H1 (cell line): ENCODE measurements at regions not wholly inside any gene's neighbourhood (a gene's known extent, or its start where the extent isn't known, plus 50 kb on each side); places are given as distances from the start of the nearest gene placed in this dataset.

Experiments
- CTCF ChIA-PET: fragments of 300-600 bp; sonication (Branson Sonifier 250); formaldehyde crosslinking; loops from one replicate; lab custom pipeline; 2021; ENCODE audit not compliant: partially characterized antibody; lab: Charles Lee
- POLR2A ChIA-PET: fragments of 300-600 bp; sonication (Branson Sonifier 250); formaldehyde crosslinking; loops from one replicate; lab custom pipeline; 2021; ENCODE audit warnings: inconsistent platforms; ENCODE audit not compliant: partially characterized antibody; lab: Charles Lee
- DNase-seq, 2 experiments: peaks; one replicate each; pipeline versions ENCODE4 v3.0.0 to v3.0.0-alpha.2; 2010 to 2022; ENCODE audit warnings: low spot score in 2 of 2, low read depth in 1 of 2, mixed read lengths in 1 of 2
- FAIRE-seq: peaks from 2 replicates; lab custom pipeline; 2011; peaks lifted over from hg19 to GRCh38; lab: Jason Lieb, UNC
- H2AFZ ChIP-seq: 2 replicates; pipeline ENCODE4 v1.8.1; 2012; ENCODE audit warnings: low read length, inconsistent platforms
- H2AK5ac ChIP-seq: 2 replicates; pipeline ENCODE4 v1.6.1; 2013; ENCODE audit warnings: low read depth, low read length
- H2BK120ac ChIP-seq: replicated peaks from 2 replicates; pipeline ENCODE3; 2013; ENCODE audit warnings: low read depth, low read length, inconsistent platforms
- H2BK12ac ChIP-seq: 2 replicates; pipeline ENCODE4 v1.6.1; 2013; ENCODE audit warnings: low read depth, low read length
- H2BK15ac ChIP-seq: 2 replicates; pipeline ENCODE4 v1.6.1; 2013; ENCODE audit warnings: low read length
- H2BK20ac ChIP-seq: 2 replicates; pipeline ENCODE4 v1.6.1; 2013; ENCODE audit warnings: low read length
- H2BK5ac ChIP-seq: 2 replicates; pipeline ENCODE4 v1.6.1; 2013; ENCODE audit warnings: low read depth, low read length
- H3K14ac ChIP-seq: 2 replicates; pipeline ENCODE4 v1.6.1; 2013; ENCODE audit warnings: inconsistent platforms; ENCODE audit not compliant: insufficient read length
- H3K18ac ChIP-seq: 2 replicates; pipeline ENCODE4 v1.6.1; 2013; ENCODE audit warnings: low read length; ENCODE audit errors: extremely low read depth
- H3K23ac ChIP-seq: 2 replicates; pipeline ENCODE4 v1.6.1; 2013; ENCODE audit warnings: inconsistent platforms; ENCODE audit not compliant: insufficient read length
- H3K23me2 ChIP-seq: 2 replicates; pipeline ENCODE4 v1.6.1; 2013; ENCODE audit warnings: low read depth, low read length
- H3K27ac ChIP-seq: 2 replicates; pipeline ENCODE4 v1.6.1; 2011; ENCODE audit warnings: low read depth, low read length, inconsistent platforms
- H3K27me3 ChIP-seq, 4 experiments: replicated peaks in 1 of 4; 1 replicate in 1 of 4; 2 replicates in 3 of 4; pipeline versions ENCODE4 v1.6.1 to v1.8.1; 2011 to 2013; ENCODE audit warnings: low read length in 3 of 4, mild to moderate bottlenecking in 3 of 4, inconsistent platforms in 2 of 4, mixed read lengths in 2 of 4, moderate library complexity in 1 of 4; ENCODE audit not compliant: control insufficient read depth in 3 of 4, insufficient read depth in 3 of 4; ENCODE audit errors: extremely low read depth in 1 of 4
- H3K36me3 ChIP-seq, 4 experiments: 2 replicates each; pipeline versions ENCODE4 v1.6.1 to v1.8.1; 2011 to 2013; ENCODE audit warnings: mild to moderate bottlenecking in 4 of 4, low read length in 3 of 4, moderate library complexity in 2 of 4, control low read depth in 1 of 4, inconsistent platforms in 1 of 4; ENCODE audit not compliant: insufficient read depth in 4 of 4, control insufficient read depth in 2 of 4
- H3K4ac ChIP-seq: replicated peaks from 2 replicates; pipeline ENCODE3; 2013; ENCODE audit warnings: low read length, low read depth, mixed read lengths, inconsistent platforms; ENCODE audit not compliant: insufficient read length
- H3K4me1 ChIP-seq, 4 experiments: replicated peaks in 1 of 4; 1 replicate in 1 of 4; 2 replicates in 3 of 4; pipeline versions ENCODE4 v1.6.1 to v1.8.1; 2011 to 2013; ENCODE audit warnings: low read length in 3 of 4, inconsistent platforms in 2 of 4, mixed read lengths in 1 of 4; ENCODE audit not compliant: insufficient read depth in 4 of 4, control insufficient read depth in 3 of 4
- H3K4me2 ChIP-seq, 2 experiments: 2 replicates each; pipeline versions ENCODE4 v1.6.1 to v1.8.1; 2011 to 2013; ENCODE audit warnings: low read depth in 2 of 2, low read length in 2 of 2, control low read depth in 1 of 2, inconsistent platforms in 1 of 2, mild to moderate bottlenecking in 1 of 2; ENCODE audit not compliant: insufficient read depth in 1 of 2
- H3K4me3 ChIP-seq, 4 experiments: fragments of 200-600, 300-600 bp in 1 of 4; sonication (generic), shearing (Covaris generic), sonication (Bioruptor Twin) in 1 of 4; 2 replicates each; pipeline versions ENCODE4 v1.5.1 to v1.8.1; 2011 to 2016; ENCODE audit warnings: low read length in 4 of 4, low read depth in 3 of 4, control low read depth in 2 of 4, inconsistent platforms in 2 of 4, mild to moderate bottlenecking in 2 of 4, mixed read lengths in 1 of 4, moderate library complexity in 1 of 4; ENCODE audit not compliant: insufficient read depth in 2 of 4; ENCODE audit errors: extremely low read depth in 1 of 4
- H3K56ac ChIP-seq: replicated peaks from 2 replicates; pipeline ENCODE3; 2013; ENCODE audit warnings: low read depth, mild to moderate bottlenecking, mixed read lengths, low read length, inconsistent platforms; ENCODE audit not compliant: insufficient read length
- H3K79me1 ChIP-seq: 2 replicates; pipeline ENCODE4 v1.6.1; 2013; ENCODE audit warnings: low read depth, low read length, control low read depth
- H3K79me2 ChIP-seq, 2 experiments: 2 replicates each; pipeline versions ENCODE4 v1.6.1 to v1.8.1; 2012 to 2013; ENCODE audit warnings: low read length in 2 of 2, mild to moderate bottlenecking in 2 of 2, inconsistent platforms in 1 of 2; ENCODE audit not compliant: insufficient read depth in 2 of 2, control insufficient read depth in 1 of 2
- H3K9ac ChIP-seq, 4 experiments: replicated peaks in 1 of 4; 1 replicate in 1 of 4; 2 replicates in 3 of 4; pipeline versions ENCODE4 v1.6.1 to v1.8.1; 2011 to 2013; ENCODE audit warnings: low read depth in 3 of 4, low read length in 3 of 4, control low read depth in 2 of 4, mild to moderate bottlenecking in 2 of 4, moderate library complexity in 2 of 4, inconsistent platforms in 1 of 4; ENCODE audit errors: extremely low read depth in 1 of 4
- H3K9me3 ChIP-seq, 2 experiments: 2 replicates each; pipeline versions ENCODE4 v1.6.1 to v1.8.1; 2012 to 2013; ENCODE audit warnings: mild to moderate bottlenecking in 2 of 2, moderate library complexity in 2 of 2, control low read depth in 1 of 2, inconsistent platforms in 1 of 2, low read depth in 1 of 2, low read length in 1 of 2, mixed read lengths in 1 of 2; ENCODE audit not compliant: insufficient read depth in 2 of 2
- H4K20me1 ChIP-seq, 2 experiments: replicated peaks in 1 of 2; 2 replicates each; pipeline versions ENCODE3 to v1.8.1; 2011 to 2013; ENCODE audit warnings: inconsistent platforms in 2 of 2, low read length in 2 of 2, mild to moderate bottlenecking in 1 of 2; ENCODE audit not compliant: insufficient read depth in 2 of 2, control insufficient read depth in 1 of 2
- H4K5ac ChIP-seq: 2 replicates; pipeline ENCODE4 v1.6.1; 2013; ENCODE audit warnings: low read length, low read depth, mixed read lengths, inconsistent platforms; ENCODE audit not compliant: insufficient read length
- H4K8ac ChIP-seq: 2 replicates; pipeline ENCODE4 v1.8.0; 2013; ENCODE audit warnings: mild to moderate bottlenecking, moderate library complexity, low read length, inconsistent platforms; ENCODE audit not compliant: insufficient read depth; ENCODE audit errors: extremely low read depth
- H4K91ac ChIP-seq: replicated peaks from 2 replicates; pipeline ENCODE3; 2013; ENCODE audit warnings: low read length, mixed read lengths, inconsistent platforms; ENCODE audit not compliant: insufficient read length
- WGBS, 2 experiments: shearing (Covaris generic) in 1 of 2; methylation state at CpG; one replicate each; pipeline versions ENCODE4 v1.1.6 to v1.1.7; 2013 to 2015; ENCODE audit warnings: low lambda C conversion rate in 2 of 2, mixed read lengths in 2 of 2, inconsistent platforms in 1 of 2, low coverage in 1 of 2, missing lambda C conversion rate in 1 of 2; ENCODE audit not compliant: insufficient replicate concordance in 2 of 2, insufficient coverage in 1 of 2, insufficient read length in 1 of 2; ENCODE audit errors: extremely low coverage in 1 of 2, missing lambda C conversion rate in 1 of 2; 5-methylcytosine and 5-hydroxymethylcytosine counted together

GRCh38 chr16:79767421-79768275, 167.1 kb upstream of the MAF start:
- Histone ChIP-seq H4K91ac (no peak overlapping the region), H3K4me3 (no peak overlapping the region), H3K79me2 (no peaks in the 10 kb centered on the region), H2BK5ac (no peak overlapping the region), H3K27ac (no peak overlapping the region), H4K20me1 (no peaks in the 10 kb centered on the region), H4K8ac (no peak overlapping the region), H2AK5ac (no peak overlapping the region), H2BK20ac (no peak overlapping the region), H3K9me3 (no peaks in the 10 kb centered on the region), H3K56ac (no peak overlapping the region), H2BK120ac (no peak overlapping the region), H4K5ac (no peak overlapping the region), H3K79me1 (no peaks in the 10 kb centered on the region), H3K27me3 (peaks cover 0 to 3% (median 0%) of the 10 kb centered on the region in 4 experiments; a peak in 2 of 7 replicates), H3K4me2 (no peak overlapping the region), H3K23me2 (peaks cover 4% of the 10 kb centered on the region; the same call in 1 of the 2 replicates), H3K4me1 (peaks cover 0 to 11% (median 2%) of the 10 kb centered on the region in 4 experiments; a peak in 4 of 7 replicates), H2AFZ (no peak overlapping the region), H3K36me3 (no peaks in the 10 kb centered on the region), H2BK15ac (no peak overlapping the region), H3K14ac (no peak overlapping the region), H3K23ac (no peak overlapping the region), H3K18ac (no peak overlapping the region), H3K4ac (no peak overlapping the region), H2BK12ac (no peak overlapping the region), H3K9ac (no peak overlapping the region)
- FAIRE-seq: no peak
- 79% methylated on average over 7 of the region's 7 CpGs; no CpG with 5 or more reads in 1 of the 2 experiments for WGBS, 2 experiments
- DNase-seq: no peak
- POLR2A ChIA-PET: no interaction called here
- CTCF ChIA-PET: interaction anchor here (0.6 to 2.1 kb wide), 17 partner anchors 8 to 901 kb away, joined by 3 to 6 read pairs (median 3); no protein-coding TSS in a partner anchor
